ENCODE measurements at regions not wholly inside any gene's neighbourhood (a gene's known extent, or its start where the extent isn't known, plus 50 kb on each side); places are given as distances from the start of the nearest gene placed in this dataset.

DNA sequence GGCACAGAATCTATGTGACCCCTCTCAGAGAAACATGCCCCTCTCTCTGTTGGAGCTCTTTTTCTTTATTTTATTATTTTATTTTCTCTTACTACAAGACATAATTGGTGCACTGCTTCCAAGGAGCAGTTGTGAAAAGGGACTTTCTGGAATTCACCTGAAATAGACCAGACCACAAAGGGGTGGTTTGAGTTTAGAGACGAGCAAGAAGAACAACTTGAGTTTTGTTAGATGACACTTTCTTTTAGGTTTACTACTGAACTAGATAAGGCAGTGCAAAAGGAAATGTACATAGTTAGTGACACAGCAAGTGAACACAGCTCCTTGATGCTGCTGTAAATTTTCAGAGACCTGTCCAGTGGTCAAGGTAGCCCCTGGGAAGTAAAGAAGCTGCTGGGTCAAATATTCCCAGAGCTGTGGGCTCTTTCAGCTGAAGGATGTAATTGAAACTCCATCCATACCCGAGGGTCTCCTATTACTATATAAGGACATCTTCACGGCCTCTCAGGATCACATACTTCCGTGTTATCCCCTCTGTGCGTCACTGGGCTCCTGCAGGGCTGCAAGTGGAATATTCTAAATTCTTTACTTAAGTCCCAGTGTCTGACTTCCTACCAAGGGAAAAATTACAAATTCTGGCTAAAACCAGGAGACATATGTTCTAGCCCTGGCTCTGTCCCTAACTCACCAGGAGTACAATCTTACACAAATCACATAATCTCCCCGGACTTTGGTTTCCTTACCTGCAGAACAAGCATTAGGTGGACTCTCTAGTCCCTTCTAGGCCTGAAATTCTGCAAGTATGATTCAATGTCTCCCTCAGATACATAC, 69.1 kb upstream of the ADTRP start:
- TF ChIP-seq EZH2 (IDR thresholded peaks at IDR 0.05; ENCODE audit: low read length, missing control alignments): no peak
- TF ChIP-seq, protein P1, sequence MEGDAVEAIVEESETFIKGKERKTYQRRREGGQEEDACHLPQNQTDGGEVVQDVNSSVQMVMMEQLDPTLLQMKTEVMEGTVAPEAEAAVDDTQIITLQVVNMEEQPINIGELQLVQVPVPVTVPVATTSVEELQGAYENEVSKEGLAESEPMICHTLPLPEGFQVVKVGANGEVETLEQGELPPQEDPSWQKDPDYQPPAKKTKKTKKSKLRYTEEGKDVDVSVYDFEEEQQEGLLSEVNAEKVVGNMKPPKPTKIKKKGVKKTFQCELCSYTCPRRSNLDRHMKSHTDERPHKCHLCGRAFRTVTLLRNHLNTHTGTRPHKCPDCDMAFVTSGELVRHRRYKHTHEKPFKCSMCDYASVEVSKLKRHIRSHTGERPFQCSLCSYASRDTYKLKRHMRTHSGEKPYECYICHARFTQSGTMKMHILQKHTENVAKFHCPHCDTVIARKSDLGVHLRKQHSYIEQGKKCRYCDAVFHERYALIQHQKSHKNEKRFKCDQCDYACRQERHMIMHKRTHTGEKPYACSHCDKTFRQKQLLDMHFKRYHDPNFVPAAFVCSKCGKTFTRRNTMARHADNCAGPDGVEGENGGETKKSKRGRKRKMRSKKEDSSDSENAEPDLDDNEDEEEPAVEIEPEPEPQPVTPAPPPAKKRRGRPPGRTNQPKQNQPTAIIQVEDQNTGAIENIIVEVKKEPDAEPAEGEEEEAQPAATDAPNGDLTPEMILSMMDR (conservative IDR thresholded peaks at IDR 0.05 in 1 of 2, IDR thresholded peaks at IDR 0.05 in 1 of 2; ENCODE audit: low read depth in 1 of 2, low read length in 2 of 2): no peak

All from fibroblast of lung (primary cell).